Activated effector memory CD4-positive, alpha-beta T cell treated with Interleukin-2 at 50 U/mL for 16 hours (primary cell): ENCODE measurements at regions not wholly inside any gene's neighbourhood (a gene's known extent, or its start where the extent isn't known, plus 50 kb on each side); places are given as distances from the start of the nearest gene placed in this dataset.
"Not testable (repeated sequence)": the region's sequence is repeated elsewhere in the genome, so short reads cannot be mapped to it uniquely, and the experiment has no call there.

Source experiments
- DNase-seq: peaks from one replicate; pipeline ENCODE4 v3.0.0-alpha.2; 2020

GRCh38 chr3:153951276-153951675 is 169.9 kb upstream of the ARHGEF26 start:
- no peak for DNase-seq

GRCh38 chr3:153952091-153952490 is 169.1 kb upstream of the ARHGEF26 start:
- DNase-seq: no peak

GRCh38 chr3:153956613-153957012 is 164.6 kb upstream of the ARHGEF26 start:
- DNase-seq: no peak

- DNase-seq: no peak
Measured at GRCh38 chr3:153957421-153957820, 163.8 kb upstream of the ARHGEF26 start.

- DNase-seq: no peak
Measured at GRCh38 chr3:153958635-153959595, 162.3 kb upstream of the ARHGEF26 start.

GRCh38 chr3:153960458-153961074 is 160.6 kb upstream of the ARHGEF26 start:
- no peak for DNase-seq

- no peak for DNase-seq
Measured at GRCh38 chr3:153961494-153961893, 159.7 kb upstream of the ARHGEF26 start.

- no peak for DNase-seq
Measured at GRCh38 chr3:153963012-153963411, 158.2 kb upstream of the ARHGEF26 start.

- DNase-seq: no peak
Measured at GRCh38 chr3:153967260-153967659, 153.9 kb upstream of the ARHGEF26 start.

- no peak for DNase-seq
Measured at GRCh38 chr3:153970047-153970446, 151.1 kb upstream of the ARHGEF26 start.

GRCh38 chr3:153970741-153971347 is 150.3 kb upstream of the ARHGEF26 start:
- no peak for DNase-seq

GRCh38 chr3:153972862-153973261 is 148.3 kb upstream of the ARHGEF26 start:
- no peak for DNase-seq

- no peak for DNase-seq
Measured at GRCh38 chr3:153973722-153974265, 147.4 kb upstream of the ARHGEF26 start.

- no peak for DNase-seq
Measured at GRCh38 chr3:153974614-153975013, 146.6 kb upstream of the ARHGEF26 start.

- no peak for DNase-seq
Measured at GRCh38 chr3:153976891-153977554, 144.2 kb upstream of the ARHGEF26 start.

GRCh38 chr3:153978006-153978405 is 143.2 kb upstream of the ARHGEF26 start:
- no peak for DNase-seq

GRCh38 chr3:153979418-153980251 is 141.6 kb upstream of the ARHGEF26 start:
- DNase-seq: no peak

- DNase-seq: no peak
Measured at GRCh38 chr3:153980252-153980590, 141.0 kb upstream of the ARHGEF26 start.

- not testable (repeated sequence) for DNase-seq
Measured at GRCh38 chr3:153997364-153997763, 123.8 kb upstream of the ARHGEF26 start.

- no peak for DNase-seq
Measured at GRCh38 chr3:154003649-154004048, 117.5 kb upstream of the ARHGEF26 start.

- DNase-seq: no peak
Measured at GRCh38 chr3:154011036-154011435, 110.2 kb upstream of the ARHGEF26 start.

- no peak for DNase-seq
Measured at GRCh38 chr3:154013736-154014135, 107.5 kb upstream of the ARHGEF26 start.
